A673 (cell line): ENCODE measurements at regions not wholly inside any gene's neighbourhood (a gene's known extent, or its start where the extent isn't known, plus 50 kb on each side); places are given as distances from the start of the nearest gene placed in this dataset.

ENCODE experiments used
- BruUV-seq: library from RNA; stranded (reverse); fragments of 400-500 nt; replicated peaks from 2 replicates; lab custom pipeline; 2021; lab: Mats Ljungman, UMichigan
- CTCF ChIA-PET: fragments of 300-600 bp; sonication (Branson Sonifier 250); formaldehyde crosslinking; loops from one replicate; lab custom pipeline; 2022; ENCODE audit warnings: antibody characterized with exemption; lab: Charles Lee
- POLR2A ChIA-PET: fragments of 300-600 bp; sonication (Branson Sonifier 250); formaldehyde crosslinking; loops from one replicate; lab custom pipeline; 2022; ENCODE audit warnings: antibody characterized with exemption; ENCODE audit not compliant: low non-redundant PET; lab: Charles Lee
- DNase-seq: peaks from one replicate; pipeline ENCODE4 v3.0.0-alpha.2; 2015; ENCODE audit warnings: low spot score
- H3K27ac ChIP-seq: fragments of 200-600 bp; sonication (generic); 2 replicates; pipeline ENCODE4 v1.5.1; 2016; ENCODE audit warnings: mixed run types, low read depth, mild to moderate bottlenecking, mixed read lengths, antibody characterized with exemption, low read length; ENCODE audit not compliant: poor library complexity, severe bottlenecking
- H3K27me3 ChIP-seq: fragments of 200-600 bp; sonication (generic); replicated peaks from 2 replicates; pipeline ENCODE4 v1.6.1; 2017; ENCODE audit warnings: mixed run types, low read depth, mild to moderate bottlenecking, mixed read lengths, antibody characterized with exemption, low read length; ENCODE audit not compliant: insufficient read depth, poor library complexity
- H3K36me3 ChIP-seq: fragments of 200-600 bp; sonication (generic); 2 replicates; pipeline ENCODE4 v1.6.1; 2016; ENCODE audit warnings: mixed run types, mild to moderate bottlenecking, mixed read lengths, antibody characterized with exemption, low read length; ENCODE audit not compliant: insufficient read depth, poor library complexity, severe bottlenecking
- H3K4me1 ChIP-seq: fragments of 200-600 bp; sonication (generic); 2 replicates; pipeline ENCODE4 v1.6.1; 2017; ENCODE audit warnings: mixed run types, mild to moderate bottlenecking, mixed read lengths, antibody characterized with exemption, low read length; ENCODE audit not compliant: insufficient read depth, poor library complexity, severe bottlenecking
- H3K4me3 ChIP-seq: fragments of 200-600 bp; sonication (generic); 2 replicates; pipeline ENCODE4 v1.5.1; 2016; ENCODE audit warnings: low read depth, mixed run types, mild to moderate bottlenecking, mixed read lengths, low read length; ENCODE audit not compliant: poor library complexity, severe bottlenecking
- H3K9me3 ChIP-seq: fragments of 200-600 bp; sonication (generic); 2 replicates; pipeline ENCODE4 v1.6.1; 2016; ENCODE audit warnings: mixed run types, low read depth, mild to moderate bottlenecking, mixed read lengths, antibody characterized with exemption, low read length; ENCODE audit not compliant: poor library complexity, severe bottlenecking
- EZH2 ChIP-seq: fragments of 200-600 bp; sonication (generic); IDR thresholded peaks from 2 replicates; pipeline ENCODE4 v1.6.1; 2017; ENCODE audit warnings: borderline replicate concordance, low read depth, mild to moderate bottlenecking, mixed read lengths, antibody characterized with exemption, low read length; ENCODE audit not compliant: poor library complexity, severe bottlenecking
- intact Hi-C: fragments of 100-400 bp; cut with micrococcal nuclease; formaldehyde crosslinking; loops from one replicate; pipeline ENCODE4 v1.10.0; 2022; ENCODE audit not compliant: unreplicated experiment
- TF ChIP-seq, protein P1 (sequence below): fragments of 300-800, 200-600 bp; sonication (generic); conservative IDR thresholded peaks from 2 replicates; pipeline ENCODE4 v1.5.1; 2017; ENCODE audit warnings: low read depth, mild to moderate bottlenecking, antibody characterized with exemption, low read length, moderate library complexity, mixed read lengths

DNA sequence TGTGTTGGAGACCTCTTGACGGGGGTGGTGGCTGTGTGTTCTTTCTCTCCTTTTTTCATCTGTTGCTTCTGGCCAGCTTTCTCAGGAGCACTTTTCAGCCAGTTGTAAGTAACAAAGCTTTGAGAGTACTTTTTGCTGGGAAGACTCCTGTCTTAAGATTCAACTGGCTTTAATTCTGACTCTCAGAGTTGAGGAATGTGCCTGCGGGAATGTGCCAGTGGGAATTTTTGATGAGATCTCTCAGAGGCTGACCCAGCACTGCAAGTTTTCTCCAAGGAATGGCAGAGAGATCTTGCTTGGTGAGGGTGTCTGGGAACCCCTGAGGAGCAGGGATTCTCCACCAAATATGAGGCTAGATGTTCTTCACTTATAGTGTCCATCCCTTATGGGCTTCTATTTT lies 91.6 kb upstream of the OR9Q1 start:
- POLR2A ChIA-PET: interaction anchor here (0.6 kb wide), 1 partner anchor 258 kb away, joined by 4 read pairs; no protein-coding TSS in a partner anchor
- TF ChIP-seq, protein P1, sequence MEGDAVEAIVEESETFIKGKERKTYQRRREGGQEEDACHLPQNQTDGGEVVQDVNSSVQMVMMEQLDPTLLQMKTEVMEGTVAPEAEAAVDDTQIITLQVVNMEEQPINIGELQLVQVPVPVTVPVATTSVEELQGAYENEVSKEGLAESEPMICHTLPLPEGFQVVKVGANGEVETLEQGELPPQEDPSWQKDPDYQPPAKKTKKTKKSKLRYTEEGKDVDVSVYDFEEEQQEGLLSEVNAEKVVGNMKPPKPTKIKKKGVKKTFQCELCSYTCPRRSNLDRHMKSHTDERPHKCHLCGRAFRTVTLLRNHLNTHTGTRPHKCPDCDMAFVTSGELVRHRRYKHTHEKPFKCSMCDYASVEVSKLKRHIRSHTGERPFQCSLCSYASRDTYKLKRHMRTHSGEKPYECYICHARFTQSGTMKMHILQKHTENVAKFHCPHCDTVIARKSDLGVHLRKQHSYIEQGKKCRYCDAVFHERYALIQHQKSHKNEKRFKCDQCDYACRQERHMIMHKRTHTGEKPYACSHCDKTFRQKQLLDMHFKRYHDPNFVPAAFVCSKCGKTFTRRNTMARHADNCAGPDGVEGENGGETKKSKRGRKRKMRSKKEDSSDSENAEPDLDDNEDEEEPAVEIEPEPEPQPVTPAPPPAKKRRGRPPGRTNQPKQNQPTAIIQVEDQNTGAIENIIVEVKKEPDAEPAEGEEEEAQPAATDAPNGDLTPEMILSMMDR: no peak
- TF ChIP-seq EZH2: no peak
- Histone ChIP-seq H3K36me3 (no peaks in the 10 kb centered on the region), H3K27ac (no peak overlapping the region), H3K27me3 (peaks cover 15% of the 10 kb centered on the region), H3K4me1 (no peaks in the 10 kb centered on the region), H3K9me3 (no peaks in the 10 kb centered on the region), H3K4me3 (no peak overlapping the region)
- intact Hi-C loops: no loop called here
- BruUV-seq: no TSS peak
- CTCF ChIA-PET: no interaction called here
- no peak for DNase-seq

DNA sequence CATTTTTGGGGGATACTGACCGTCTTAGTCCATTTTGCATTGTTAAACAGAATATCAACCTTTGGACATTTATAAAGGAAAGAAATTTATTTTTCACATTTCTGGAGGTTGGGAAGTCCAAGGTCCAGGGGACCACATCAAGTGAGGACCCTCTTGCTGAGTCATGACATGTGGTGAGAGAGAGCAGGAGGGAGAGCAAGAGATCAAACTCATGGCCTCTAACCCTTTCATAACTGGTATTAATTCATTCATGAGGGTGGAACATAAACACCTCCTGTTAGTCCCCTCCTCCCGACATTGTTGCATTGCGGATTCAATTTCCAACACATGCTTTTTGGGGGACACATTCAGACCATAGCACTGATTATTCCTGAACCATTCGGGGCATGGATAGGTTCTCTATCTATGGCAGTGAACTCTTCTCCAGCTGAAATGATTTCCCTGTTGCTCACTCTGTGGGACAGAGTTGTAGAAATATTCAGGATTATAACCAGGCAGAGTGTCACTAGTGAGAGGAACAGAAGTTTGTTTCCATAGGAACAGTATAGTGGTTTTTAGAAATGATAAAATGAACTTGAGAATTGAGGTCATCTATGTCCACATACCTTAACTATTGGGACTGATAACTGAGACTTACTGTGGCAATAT lies 88.2 kb upstream of the OR9Q1 start:
- no peak for DNase-seq
- no peaks in the 10 kb centered on the region for H3K4me1 ChIP-seq
- H3K36me3 ChIP-seq: no peaks in the 10 kb centered on the region
- intact Hi-C loops: no loop called here
- TF ChIP-seq EZH2: no peak
- no peak overlapping the region for H3K27ac ChIP-seq
- H3K9me3 ChIP-seq: no peaks in the 10 kb centered on the region
- no peak overlapping the region for H3K4me3 ChIP-seq
- POLR2A ChIA-PET: no interaction called here
- BruUV-seq: no TSS peak
- H3K27me3 ChIP-seq: no peaks in the 10 kb centered on the region
- CTCF ChIA-PET: no interaction called here

DNA sequence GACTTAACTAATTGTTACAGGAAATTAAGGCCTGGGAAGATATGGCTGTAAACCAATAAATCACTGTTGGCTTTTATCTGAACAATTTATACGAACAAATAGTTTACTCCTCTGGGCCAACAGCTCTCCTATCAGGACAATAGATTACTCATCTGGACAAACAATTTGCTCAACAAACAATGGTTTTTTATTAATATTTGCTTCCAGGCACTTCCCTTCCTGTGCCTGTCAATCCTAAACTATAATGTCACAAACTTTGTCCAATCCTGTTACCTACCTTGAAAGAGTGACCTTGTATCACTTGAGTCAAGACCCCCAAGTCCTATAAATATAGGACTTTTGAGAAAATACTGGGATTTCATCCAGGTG lies 87.6 kb upstream of the OR9Q1 start:
- Histone ChIP-seq H3K36me3 (no peaks in the 10 kb centered on the region), H3K4me3 (no peak overlapping the region), H3K27me3 (no peaks in the 10 kb centered on the region), H3K27ac (no peak overlapping the region), H3K9me3 (no peaks in the 10 kb centered on the region), H3K4me1 (no peaks in the 10 kb centered on the region)
- CTCF ChIA-PET: no interaction called here
- POLR2A ChIA-PET: no interaction called here
- TF ChIP-seq, protein P1: no peak
- TF ChIP-seq EZH2: no peak
- intact Hi-C loops: no loop called here
- no TSS peak for BruUV-seq
- DNase-seq: no peak

DNA sequence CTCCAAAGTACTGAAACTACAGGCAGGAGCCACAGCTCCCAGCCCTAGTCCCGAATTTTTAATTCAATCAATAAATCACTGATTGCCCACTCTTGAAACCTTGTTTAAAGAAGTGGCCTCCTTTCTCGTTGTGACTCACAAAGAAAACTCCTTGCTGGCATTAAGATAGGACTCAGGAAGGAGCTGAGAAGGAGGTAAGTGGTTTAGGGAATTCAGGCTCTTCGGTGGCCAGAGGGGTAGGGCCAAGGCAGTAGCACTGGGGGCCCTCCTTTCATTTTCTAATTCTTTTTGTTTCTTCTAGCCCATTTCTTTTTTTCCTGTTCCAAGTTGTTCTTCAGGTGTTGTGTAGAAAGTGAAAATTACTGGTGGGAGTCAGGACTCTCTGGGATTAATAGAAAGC lies 86.2 kb upstream of the OR9Q1 start:
- DNase-seq: no peak
- Histone ChIP-seq H3K4me1 (no peaks in the 10 kb centered on the region), H3K27me3 (no peaks in the 10 kb centered on the region), H3K4me3 (no peak overlapping the region), H3K9me3 (no peaks in the 10 kb centered on the region), H3K27ac (no peak overlapping the region), H3K36me3 (no peaks in the 10 kb centered on the region)
- no peak for TF ChIP-seq EZH2
- TF ChIP-seq, protein P1: no peak
- POLR2A ChIA-PET: no interaction called here
- BruUV-seq: no TSS peak
- CTCF ChIA-PET: no interaction called here
- intact Hi-C loops: no loop called here
